HCT116 (cell line): ENCODE measurements at regions not wholly inside any gene's neighbourhood (a gene's known extent, or its start where the extent isn't known, plus 50 kb on each side); places are given as distances from the start of the nearest gene placed in this dataset.

Source experiments
- ATAC-seq: fragments of 200-7000 bp; cut with Tn5 transposase; 2 replicates; pipeline ENCODE4 v1.9.1; 2020; ENCODE audit warnings: mild to moderate bottlenecking, moderate library complexity
- BruUV-seq: library from RNA; stranded (reverse); fragments of 400-500 nt; replicated peaks from 2 replicates; lab custom pipeline; 2021; lab: Mats Ljungman, UMichigan
- CTCF ChIA-PET: fragments of 300-600 bp; sonication (Branson Sonifier 250); formaldehyde crosslinking; loops from one replicate; lab custom pipeline; 2021; ENCODE audit warnings: antibody characterized with exemption; lab: Charles Lee
- POLR2A ChIA-PET: fragments of 300-600, 350-600 bp; sonication (Branson Sonifier 250); formaldehyde crosslinking; loops from one replicate; lab custom pipeline; 2021; ENCODE audit warnings: antibody characterized with exemption; lab: Charles Lee
- RAD21 ChIA-PET, 2 experiments: fragments of 300-600 bp; sonication (Branson Sonifier 250); formaldehyde crosslinking; loops; one replicate each; lab custom pipeline; 2023; ENCODE audit warnings: low total read pairs in 2 of 2; ENCODE audit not compliant: uncharacterized antibody in 2 of 2, unreplicated experiment in 2 of 2, low non-redundant PET in 1 of 2; lab: Charles Lee
- DNase-seq: peaks from one replicate; pipeline ENCODE4 v3.0.0-alpha.2; 2010; ENCODE audit warnings: low read depth, low spot score
- H2AFZ ChIP-seq: fragments of 200-600 bp; shearing (Covaris generic), sonication (generic); 2 replicates; pipeline ENCODE4 v1.6.1; 2017; ENCODE audit warnings: low read depth, mixed run types, mixed read lengths, antibody characterized with exemption, low read length; ENCODE audit not compliant: poor library complexity, severe bottlenecking
- H3K27ac ChIP-seq: 2 replicates; pipeline ENCODE4 v1.5.1; 2012; ENCODE audit warnings: low read depth, low read length
- H3K27me3 ChIP-seq: fragments of 200-600 bp; sonication (generic); 2 replicates; pipeline ENCODE4 v1.6.1; 2016; ENCODE audit warnings: mixed run types, low read length, mixed read lengths; ENCODE audit not compliant: insufficient read depth
- H3K36me3 ChIP-seq, 2 experiments: fragments of 200-500 bp in 1 of 2; fragments of 200-600 bp in 1 of 2; sonication (Bioruptor generic) in 1 of 2; sonication (generic) in 1 of 2; 2 replicates each; pipeline versions ENCODE4 v1.5.1 to v1.6.1; 2014 to 2016; ENCODE audit warnings: low read length in 2 of 2, inconsistent platforms in 1 of 2, mixed read lengths in 1 of 2, mixed run types in 1 of 2; ENCODE audit not compliant: insufficient read depth in 2 of 2, control insufficient read depth in 1 of 2
- H3K4me1 ChIP-seq, 2 experiments: fragments of 200-600 bp in 1 of 2; sonication (generic) in 1 of 2; 2 replicates each; pipeline versions ENCODE4 v1.5.1 to v1.6.1; 2012 to 2017; ENCODE audit warnings: low read length in 2 of 2, inconsistent platforms in 1 of 2, mild to moderate bottlenecking in 1 of 2, mixed read lengths in 1 of 2, mixed run types in 1 of 2, moderate library complexity in 1 of 2; ENCODE audit not compliant: insufficient read depth in 2 of 2, control insufficient read depth in 1 of 2
- H3K4me2 ChIP-seq: fragments of 200-600 bp; sonication (generic); 2 replicates; pipeline ENCODE4 v1.6.1; 2017; ENCODE audit warnings: mixed run types, low read length, mixed read lengths
- H3K4me3 ChIP-seq, 2 experiments: fragments of 200-600 bp in 1 of 2; sonication (generic) in 1 of 2; replicated peaks in 1 of 2; 2 replicates each; pipeline ENCODE4 v1.5.1; 2011 to 2016; ENCODE audit warnings: low read length in 2 of 2, control low read depth in 1 of 2, low read depth in 1 of 2, mild to moderate bottlenecking in 1 of 2, mixed read lengths in 1 of 2, mixed run types in 1 of 2
- H3K79me2 ChIP-seq: fragments of 200-600 bp; sonication (generic); 2 replicates; pipeline ENCODE4 v1.6.1; 2017; ENCODE audit warnings: mild to moderate bottlenecking, mixed run types, low read length, moderate library complexity, mixed read lengths; ENCODE audit not compliant: insufficient read depth
- H3K9ac ChIP-seq: fragments of 200-600 bp; sonication (generic); 2 replicates; pipeline ENCODE4 v1.6.1; 2016; ENCODE audit warnings: low read length, mixed read lengths
- H3K9me2 ChIP-seq: fragments of 200-600 bp; sonication (generic), shearing (Covaris generic); 2 replicates; pipeline ENCODE4 v1.6.1; 2017; ENCODE audit warnings: mixed run types, mild to moderate bottlenecking, moderate library complexity; ENCODE audit not compliant: insufficient read depth
- H3K9me3 ChIP-seq, 2 experiments: fragments of 200-500 bp in 1 of 2; fragments of 200-600 bp in 1 of 2; sonication (Bioruptor generic) in 1 of 2; sonication (generic) in 1 of 2; 2 replicates each; pipeline ENCODE4 v1.6.1; 2014 to 2017; ENCODE audit warnings: low read length in 2 of 2, mixed read lengths in 2 of 2, inconsistent platforms in 1 of 2, low read depth in 1 of 2, mild to moderate bottlenecking in 1 of 2, mixed run types in 1 of 2, moderate library complexity in 1 of 2; ENCODE audit not compliant: control insufficient read depth in 1 of 2, insufficient read depth in 1 of 2
- H4K20me1 ChIP-seq: fragments of 200-600 bp; sonication (generic), shearing (Covaris generic); 2 replicates; pipeline ENCODE4 v1.6.1; 2017; ENCODE audit warnings: mixed run types, mild to moderate bottlenecking, moderate library complexity; ENCODE audit not compliant: insufficient read depth
- CEBPB ChIP-seq: IDR thresholded peaks from 2 replicates; pipeline ENCODE4 v1.6.1; 2012; ENCODE audit warnings: low read depth
- EGR1 ChIP-seq: IDR thresholded peaks from 2 replicates; pipeline ENCODE4 v1.6.1; 2012; ENCODE audit warnings: low read depth
- ELF1 ChIP-seq: IDR thresholded peaks from 2 replicates; pipeline ENCODE4 v1.6.1; 2012; ENCODE audit warnings: low read depth, borderline replicate concordance
- EZH2phosphoT487 ChIP-seq: fragments of 200-600 bp; IDR thresholded peaks from 2 replicates; pipeline ENCODE4 v1.6.1; 2018; ENCODE audit warnings: antibody characterized with exemption, borderline replicate concordance
- FOSL1 ChIP-seq: IDR thresholded peaks from 2 replicates; pipeline ENCODE4 v1.6.1; 2012; ENCODE audit warnings: low read depth
- POLR2A ChIP-seq: IDR thresholded peaks from 2 replicates; pipeline ENCODE4 v1.7.0; 2011; ENCODE audit warnings: borderline replicate concordance; ENCODE audit not compliant: insufficient read depth, insufficient read length; ENCODE audit errors: extremely low read depth
- RAD21 ChIP-seq: IDR thresholded peaks from 2 replicates; pipeline ENCODE4 v1.6.1; 2012; ENCODE audit warnings: low read depth, mild to moderate bottlenecking
- TCF7L2 ChIP-seq: IDR thresholded peaks from 2 replicates; pipeline ENCODE4 v1.7.0; 2011; ENCODE audit warnings: borderline replicate concordance, inconsistent platforms; ENCODE audit not compliant: insufficient read depth, insufficient read length; ENCODE audit errors: extremely low read depth
- YY1 ChIP-seq: IDR thresholded peaks from 2 replicates; pipeline ENCODE4 v1.6.1; 2011; ENCODE audit warnings: low read length, low read depth, moderate library complexity, mild to moderate bottlenecking; ENCODE audit not compliant: insufficient replicate concordance; ENCODE audit errors: extremely low read depth
- ZBTB33 ChIP-seq: IDR thresholded peaks from 2 replicates; pipeline ENCODE4 v1.6.1; 2011; ENCODE audit warnings: mild to moderate bottlenecking, low read length, moderate library complexity; ENCODE audit not compliant: insufficient replicate concordance; ENCODE audit errors: extremely low read depth
- ZFX ChIP-seq: fragments of 450-650 bp; IDR thresholded peaks from 2 replicates; pipeline ENCODE4 v1.6.1; 2017
- ZNF274 ChIP-seq: fragments of 200-500 bp; sonication (Bioruptor generic); IDR thresholded peaks from 2 replicates; pipeline ENCODE4 v1.6.1; 2014; ENCODE audit warnings: mild to moderate bottlenecking, low read depth, low read length, inconsistent platforms
- intact Hi-C: fragments of 100-400 bp; cut with micrococcal nuclease; formaldehyde crosslinking; loops from 2 replicates; pipeline ENCODE4 v1.10.0; 2022

DNA sequence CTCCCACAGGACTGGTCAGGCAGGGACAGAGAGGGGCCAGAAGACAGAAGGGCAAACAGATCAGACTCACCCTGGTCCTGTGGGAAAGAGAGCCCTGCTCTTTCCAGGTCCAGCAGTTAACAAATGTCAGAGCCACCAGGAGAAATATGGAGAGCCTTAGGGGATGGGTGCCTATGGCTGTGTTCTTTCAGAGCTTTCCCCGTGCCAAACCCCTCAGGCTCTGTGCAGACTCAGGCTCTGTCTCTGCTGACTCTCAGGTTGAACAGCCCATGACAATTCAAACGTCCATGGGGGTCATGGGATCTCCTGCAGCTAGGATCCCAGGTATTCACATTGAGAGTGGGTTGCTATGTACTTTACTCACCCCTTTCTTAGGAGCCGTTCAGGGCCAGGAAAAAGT, 120.8 kb upstream of the ERBB4 start (continued):
- no peak for TF ChIP-seq ZNF274
- TF ChIP-seq CEBPB: no peak
- TF ChIP-seq EGR1: no peak
- no peak for TF ChIP-seq POLR2A
- no peak for TF ChIP-seq ELF1

DNA sequence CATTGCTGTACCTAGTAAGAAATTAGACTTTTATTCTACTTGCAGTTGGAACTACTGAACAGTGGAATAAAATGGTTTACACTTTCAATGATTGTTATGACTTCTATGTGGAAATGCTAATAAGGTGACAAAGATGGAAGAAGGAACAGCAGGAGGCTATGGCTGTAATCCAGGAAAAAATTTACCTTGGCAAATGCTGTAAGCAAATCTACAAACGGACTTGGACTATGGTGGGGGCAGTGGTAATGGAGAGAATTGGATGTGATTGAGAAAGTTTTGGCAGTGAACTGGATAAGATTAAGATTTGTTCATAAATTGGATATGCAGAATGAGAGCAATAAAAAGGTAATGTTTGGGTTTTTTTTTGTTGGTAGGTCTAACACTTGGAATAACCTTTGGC, 111.0 kb upstream of the ERBB4 start:
- BruUV-seq: no TSS peak
- ChIA-PET POLR2A (no interaction called here), CTCF (no interaction called here), RAD21 (no interaction called here)
- Histone ChIP-seq H4K20me1 (no peaks in the 10 kb centered on the region), H2AFZ (no peak overlapping the region), H3K27ac (no peak overlapping the region), H3K79me2 (no peaks in the 10 kb centered on the region), H3K9ac (no peak overlapping the region), H3K9me2 (no peaks in the 10 kb centered on the region), H3K36me3 (no peaks in the 10 kb centered on the region), H3K27me3 (no peaks in the 10 kb centered on the region), H3K4me1 (peaks cover 0 to 9% of the 10 kb centered on the region in 2 experiments; a peak in 2 of 4 replicates), H3K9me3 (no peaks in the 10 kb centered on the region), H3K4me3 (no peak overlapping the region), H3K4me2 (no peak overlapping the region)
- no peak for DNase-seq
- TF ChIP-seq FOSL1 (no peak), ZFX (no peak), ZBTB33 (no peak), EZH2phosphoT487 (no peak), YY1 (no peak), TCF7L2 (no peak), RAD21 (no peak)
- no peak for ATAC-seq
- intact Hi-C loops: no loop called here
